ENCODE measurements at regions not wholly inside any gene's neighbourhood (a gene's known extent, or its start where the extent isn't known, plus 50 kb on each side); places are given as distances from the start of the nearest gene placed in this dataset.

DNA sequence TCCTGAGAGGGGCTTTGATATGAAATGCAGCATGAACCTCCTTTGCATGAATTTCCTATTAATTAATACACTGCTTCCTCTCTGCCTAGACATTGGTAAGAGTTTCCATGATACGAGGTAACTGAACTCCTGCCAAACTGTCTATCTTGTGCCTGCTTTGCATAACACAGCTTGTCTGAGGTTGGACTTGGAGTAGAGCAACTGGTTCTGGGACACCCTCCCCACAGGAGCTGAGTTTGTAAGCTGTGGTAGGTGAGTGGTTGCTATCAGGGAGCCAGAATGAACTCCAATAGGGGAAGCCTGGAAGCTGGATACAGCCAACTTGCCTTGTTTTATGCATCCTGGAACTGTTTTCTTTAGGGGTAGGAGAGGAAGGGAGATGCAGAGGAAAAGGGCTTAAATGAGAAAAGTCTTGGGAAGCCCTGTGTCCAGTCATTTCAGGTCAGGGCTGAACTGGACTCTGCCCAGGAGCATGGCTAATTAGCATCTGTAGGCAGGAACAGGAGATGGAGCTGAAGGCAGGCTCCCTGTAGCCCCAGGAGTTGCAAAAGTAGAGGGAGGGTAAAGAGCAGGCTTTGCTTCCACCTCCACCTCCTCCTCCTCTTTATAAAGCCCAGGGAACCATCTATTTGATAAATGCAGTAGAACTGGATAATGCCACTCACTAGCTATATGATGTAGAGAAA lies 73.2 kb upstream of the GPR158 start:
- H3K27ac ChIP-seq: no peak overlapping the region
- TF ChIP-seq POLR2A (IDR thresholded peaks at IDR 0.05): no peak
- TF ChIP-seq, protein P1, sequence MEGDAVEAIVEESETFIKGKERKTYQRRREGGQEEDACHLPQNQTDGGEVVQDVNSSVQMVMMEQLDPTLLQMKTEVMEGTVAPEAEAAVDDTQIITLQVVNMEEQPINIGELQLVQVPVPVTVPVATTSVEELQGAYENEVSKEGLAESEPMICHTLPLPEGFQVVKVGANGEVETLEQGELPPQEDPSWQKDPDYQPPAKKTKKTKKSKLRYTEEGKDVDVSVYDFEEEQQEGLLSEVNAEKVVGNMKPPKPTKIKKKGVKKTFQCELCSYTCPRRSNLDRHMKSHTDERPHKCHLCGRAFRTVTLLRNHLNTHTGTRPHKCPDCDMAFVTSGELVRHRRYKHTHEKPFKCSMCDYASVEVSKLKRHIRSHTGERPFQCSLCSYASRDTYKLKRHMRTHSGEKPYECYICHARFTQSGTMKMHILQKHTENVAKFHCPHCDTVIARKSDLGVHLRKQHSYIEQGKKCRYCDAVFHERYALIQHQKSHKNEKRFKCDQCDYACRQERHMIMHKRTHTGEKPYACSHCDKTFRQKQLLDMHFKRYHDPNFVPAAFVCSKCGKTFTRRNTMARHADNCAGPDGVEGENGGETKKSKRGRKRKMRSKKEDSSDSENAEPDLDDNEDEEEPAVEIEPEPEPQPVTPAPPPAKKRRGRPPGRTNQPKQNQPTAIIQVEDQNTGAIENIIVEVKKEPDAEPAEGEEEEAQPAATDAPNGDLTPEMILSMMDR (IDR thresholded peaks at IDR 0.05): no peak
- intact Hi-C loops (cut with DNase I): no loop called here
- no peak overlapping the region for H3K4me3 ChIP-seq (replicated peaks in 1 of 3)
- H3K9me3 ChIP-seq: no peaks in the 10 kb centered on the region
- H3K4me1 ChIP-seq: no peaks in the 10 kb centered on the region
- no peaks in the 10 kb centered on the region for H3K27me3 ChIP-seq
- no peaks in the 10 kb centered on the region for H3K36me3 ChIP-seq
- DNase-seq: no peak
- WGBS, 2 donors: 44 to 67% methylated on average over 1 of the region's 1 CpG

DNA sequence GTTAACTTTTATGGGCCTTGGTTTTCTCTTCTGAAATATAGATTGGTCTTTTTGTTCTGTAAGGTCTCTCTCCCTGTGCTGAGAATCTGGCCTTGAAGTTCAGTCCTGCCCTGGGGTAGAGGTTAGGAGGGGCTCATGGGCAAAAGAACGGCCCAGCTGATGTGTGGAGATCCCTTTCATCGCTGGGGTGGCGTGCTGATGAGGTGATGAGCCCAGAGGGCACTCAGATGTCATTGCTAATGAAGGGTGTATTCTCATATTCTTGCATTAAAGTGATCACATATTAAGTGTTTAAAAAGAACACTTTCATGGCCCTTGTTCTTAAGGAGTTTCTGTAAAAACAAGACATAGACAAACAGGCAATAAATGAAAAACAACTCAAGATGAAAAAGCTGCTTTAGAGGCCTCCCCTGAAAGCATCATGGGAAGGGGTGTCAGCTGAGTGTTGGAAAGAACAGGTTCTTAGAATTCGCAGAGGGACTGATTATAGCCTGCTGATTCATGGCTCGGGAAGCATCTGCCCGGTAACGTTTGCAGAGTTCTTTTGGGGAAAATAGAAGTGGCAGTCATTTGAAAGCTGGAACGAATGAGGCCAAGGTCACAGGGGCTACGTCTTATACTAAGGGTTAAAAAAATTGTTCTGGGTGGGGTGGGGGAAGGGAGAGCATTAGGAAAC lies 72.5 kb upstream of the GPR158 start:
- DNase-seq: no peak
- intact Hi-C loops (cut with DNase I): no loop called here
- Histone ChIP-seq H3K4me3 (replicated peaks in 1 of 3) (no peak overlapping the region), H3K36me3 (no peaks in the 10 kb centered on the region), H3K9me3 (no peaks in the 10 kb centered on the region), H3K4me1 (no peaks in the 10 kb centered on the region), H3K27me3 (no peaks in the 10 kb centered on the region), H3K27ac (no peak overlapping the region)
- 69 to 79% methylated on average over 9 of the region's 9 CpGs for WGBS, 2 donors
- no peak for TF ChIP-seq POLR2A (IDR thresholded peaks at IDR 0.05)
- TF ChIP-seq, protein P1 (IDR thresholded peaks at IDR 0.05): no peak

DNA sequence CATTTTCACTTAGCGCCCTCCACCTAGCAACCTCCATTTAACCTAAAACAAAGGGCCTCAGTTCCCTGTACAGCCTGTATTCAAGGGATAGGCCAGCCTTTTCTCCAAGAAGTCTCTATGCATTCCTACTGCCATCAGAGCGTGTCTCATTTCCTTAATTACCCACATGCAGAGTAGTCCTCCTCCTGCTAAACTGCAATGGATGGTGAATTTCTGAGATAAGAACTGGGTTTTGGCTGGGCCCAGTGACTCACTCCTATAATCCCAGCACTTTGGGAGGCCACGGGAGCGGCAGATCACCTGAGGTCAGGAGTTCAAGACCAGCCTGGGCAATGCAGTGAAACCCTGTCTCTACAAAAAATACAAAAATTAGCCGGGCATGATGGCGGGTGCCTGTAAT lies 71.1 kb upstream of the GPR158 start:
- no peak for TF ChIP-seq POLR2A (IDR thresholded peaks at IDR 0.05)
- TF ChIP-seq, protein P1 (IDR thresholded peaks at IDR 0.05): no peak
- Histone ChIP-seq H3K27me3 (no peaks in the 10 kb centered on the region), H3K36me3 (no peaks in the 10 kb centered on the region), H3K4me3 (replicated peaks in 1 of 3) (no peak overlapping the region), H3K4me1 (no peaks in the 10 kb centered on the region), H3K9me3 (no peaks in the 10 kb centered on the region), H3K27ac (no peak overlapping the region)
- DNase-seq: no peak
- intact Hi-C loops (cut with DNase I): no loop called here
- WGBS, 2 donors: 97 to 98% methylated on average over 6 of the region's 6 CpGs

GRCh38 chr10:25104441-25104840 lies 70.4 kb upstream of the GPR158 start:
- no peaks in the 10 kb centered on the region for H3K4me1 ChIP-seq
- DNase-seq: no peak
- no peaks in the 10 kb centered on the region for H3K36me3 ChIP-seq
- no peaks in the 10 kb centered on the region for H3K27me3 ChIP-seq
- TF ChIP-seq, protein P1 (IDR thresholded peaks at IDR 0.05): no peak
- no peak for TF ChIP-seq POLR2A (IDR thresholded peaks at IDR 0.05)
- intact Hi-C loops (cut with DNase I): no loop called here
- H3K9me3 ChIP-seq: no peaks in the 10 kb centered on the region
- H3K27ac ChIP-seq: no peak overlapping the region
- no peak overlapping the region for H3K4me3 ChIP-seq (replicated peaks in 1 of 3)
- 80 to 90% methylated on average over 5 of the region's 5 CpGs for WGBS, 2 donors

DNA sequence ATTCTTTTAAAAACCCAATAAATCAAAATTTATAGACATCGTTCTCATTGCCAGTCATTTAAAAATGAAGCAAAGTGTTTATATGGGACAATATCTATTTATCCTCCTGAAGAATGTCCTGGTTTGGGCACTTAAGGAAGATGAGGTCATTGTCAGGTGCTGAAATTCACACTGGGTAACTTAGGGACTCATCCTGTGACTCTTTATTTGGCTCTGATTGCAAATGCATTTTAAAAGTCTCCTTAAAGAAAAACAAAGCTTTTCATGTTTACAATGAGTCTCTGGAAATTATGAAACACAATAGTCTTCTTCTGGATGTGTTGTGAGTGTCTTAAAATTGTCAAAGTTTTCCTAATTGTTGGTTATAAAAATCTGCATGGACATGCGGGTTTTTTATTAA lies 69.5 kb upstream of the GPR158 start:
- intact Hi-C loops (cut with DNase I): no loop called here
- WGBS, 2 donors: 76 to 78% methylated on average over 2 of the region's 2 CpGs
- DNase-seq: no peak
- Histone ChIP-seq H3K27ac (no peak overlapping the region), H3K27me3 (no peaks in the 10 kb centered on the region), H3K36me3 (no peaks in the 10 kb centered on the region), H3K4me3 (replicated peaks in 1 of 3) (no peak overlapping the region), H3K4me1 (no peaks in the 10 kb centered on the region), H3K9me3 (no peaks in the 10 kb centered on the region)
- TF ChIP-seq, protein P1 (IDR thresholded peaks at IDR 0.05): no peak
- TF ChIP-seq POLR2A (IDR thresholded peaks at IDR 0.05): no peak

Measured in thyroid gland (tissue), 4 donors.